OCI-LY1 (cell line): ENCODE measurements at regions not wholly inside any gene's neighbourhood (a gene's known extent, or its start where the extent isn't known, plus 50 kb on each side); places are given as distances from the start of the nearest gene placed in this dataset.

Experiments
- EZH2 ChIP-seq: fragments of 200-600 bp; sonication (generic), shearing (Covaris generic); IDR thresholded peaks from 2 replicates; pipeline ENCODE4 v1.8.0; 2017; ENCODE audit warnings: borderline replicate concordance, mixed run types, mild to moderate bottlenecking, antibody characterized with exemption, low read length, moderate library complexity, mixed read lengths
- TF ChIP-seq, protein P1 (sequence below): fragments of 200-600 bp; sonication (generic), shearing (Covaris generic); IDR thresholded peaks from 2 replicates; pipeline ENCODE4 v1.5.1; 2017; ENCODE audit warnings: mild to moderate bottlenecking, antibody characterized with exemption, low read length, moderate library complexity, mixed read lengths

DNA sequence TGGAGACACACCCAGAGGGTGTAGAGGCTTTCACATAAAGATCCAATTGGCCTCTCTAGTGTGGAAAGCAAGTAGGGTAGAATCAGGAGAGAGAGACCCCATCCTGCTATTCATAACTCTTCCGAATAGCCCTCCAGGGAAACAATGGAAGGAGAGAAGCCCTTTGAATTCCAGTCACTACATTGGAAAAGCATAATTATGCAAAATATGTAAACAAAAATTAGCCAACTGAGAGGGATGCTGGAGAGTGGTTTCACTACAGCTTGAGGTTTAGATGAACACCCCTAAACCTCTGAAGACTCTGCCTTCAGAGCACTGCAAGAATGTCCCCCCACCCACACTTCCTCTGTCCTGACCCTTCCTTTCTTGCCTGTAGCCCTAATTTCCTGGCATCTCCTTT lies 197.3 kb upstream of the ANKRD55 start:
- TF ChIP-seq, protein P1, sequence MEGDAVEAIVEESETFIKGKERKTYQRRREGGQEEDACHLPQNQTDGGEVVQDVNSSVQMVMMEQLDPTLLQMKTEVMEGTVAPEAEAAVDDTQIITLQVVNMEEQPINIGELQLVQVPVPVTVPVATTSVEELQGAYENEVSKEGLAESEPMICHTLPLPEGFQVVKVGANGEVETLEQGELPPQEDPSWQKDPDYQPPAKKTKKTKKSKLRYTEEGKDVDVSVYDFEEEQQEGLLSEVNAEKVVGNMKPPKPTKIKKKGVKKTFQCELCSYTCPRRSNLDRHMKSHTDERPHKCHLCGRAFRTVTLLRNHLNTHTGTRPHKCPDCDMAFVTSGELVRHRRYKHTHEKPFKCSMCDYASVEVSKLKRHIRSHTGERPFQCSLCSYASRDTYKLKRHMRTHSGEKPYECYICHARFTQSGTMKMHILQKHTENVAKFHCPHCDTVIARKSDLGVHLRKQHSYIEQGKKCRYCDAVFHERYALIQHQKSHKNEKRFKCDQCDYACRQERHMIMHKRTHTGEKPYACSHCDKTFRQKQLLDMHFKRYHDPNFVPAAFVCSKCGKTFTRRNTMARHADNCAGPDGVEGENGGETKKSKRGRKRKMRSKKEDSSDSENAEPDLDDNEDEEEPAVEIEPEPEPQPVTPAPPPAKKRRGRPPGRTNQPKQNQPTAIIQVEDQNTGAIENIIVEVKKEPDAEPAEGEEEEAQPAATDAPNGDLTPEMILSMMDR, result no peak
- no peak for TF ChIP-seq EZH2
